ENCODE measurements at regions not wholly inside any gene's neighbourhood (a gene's known extent, or its start where the extent isn't known, plus 50 kb on each side); places are given as distances from the start of the nearest gene placed in this dataset.
"Not testable (repeated sequence)": the region's sequence is repeated elsewhere in the genome, so short reads cannot be mapped to it uniquely, and the experiment has no call there.

DNA sequence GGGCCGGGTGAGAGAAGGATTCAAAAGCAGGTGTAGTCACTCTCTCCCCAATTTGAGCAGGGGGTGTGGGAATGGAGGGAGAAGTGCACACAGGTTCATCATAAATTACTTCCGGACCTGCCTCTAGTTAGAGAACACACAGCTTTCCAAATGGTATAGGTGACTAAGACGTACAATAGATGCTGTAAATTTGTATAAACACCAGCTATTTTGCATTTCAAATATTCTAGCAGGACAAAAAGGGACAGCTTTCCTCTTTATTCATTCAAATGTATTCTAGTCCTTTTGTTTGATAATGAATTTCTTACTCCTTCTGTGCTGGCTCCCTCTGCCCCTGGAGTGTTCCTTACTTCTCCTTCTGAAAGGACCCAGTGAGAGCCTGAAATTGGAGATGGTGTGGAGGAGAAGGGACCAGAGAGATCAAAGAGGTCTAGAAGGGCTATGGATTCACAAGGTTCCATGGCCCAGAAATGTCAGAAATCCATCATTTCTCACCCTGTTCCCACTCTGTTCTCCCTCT is 53.2 kb upstream of the SH3BP4 start:
- intact Hi-C loops (cut with DNase I; ENCODE audit: low total_unique reads) = no loop called here

GRCh38 chr2:234888442-234888841 is 63.4 kb upstream of the SH3BP4 start:
- H3K4me3 ChIP-seq; H3K36me3 ChIP-seq (ENCODE audit: low read depth, missing control alignments); H3K9me3 ChIP-seq; H3K4me1 ChIP-seq; H3K27ac ChIP-seq; intact Hi-C loops (cut with DNase I; ENCODE audit: low total_unique reads); H3K27me3 ChIP-seq; DNase-seq: not testable (repeated sequence)
- WGBS, 2 donors = 78 to 83% methylated on average over 30 to 31 of the region's 34 CpGs

More for the DNA sequence above, 53.2 kb upstream of the SH3BP4 start:
- TF ChIP-seq POLR2A (IDR thresholded peaks at IDR 0.05) = no peak
- TF ChIP-seq, protein P1, sequence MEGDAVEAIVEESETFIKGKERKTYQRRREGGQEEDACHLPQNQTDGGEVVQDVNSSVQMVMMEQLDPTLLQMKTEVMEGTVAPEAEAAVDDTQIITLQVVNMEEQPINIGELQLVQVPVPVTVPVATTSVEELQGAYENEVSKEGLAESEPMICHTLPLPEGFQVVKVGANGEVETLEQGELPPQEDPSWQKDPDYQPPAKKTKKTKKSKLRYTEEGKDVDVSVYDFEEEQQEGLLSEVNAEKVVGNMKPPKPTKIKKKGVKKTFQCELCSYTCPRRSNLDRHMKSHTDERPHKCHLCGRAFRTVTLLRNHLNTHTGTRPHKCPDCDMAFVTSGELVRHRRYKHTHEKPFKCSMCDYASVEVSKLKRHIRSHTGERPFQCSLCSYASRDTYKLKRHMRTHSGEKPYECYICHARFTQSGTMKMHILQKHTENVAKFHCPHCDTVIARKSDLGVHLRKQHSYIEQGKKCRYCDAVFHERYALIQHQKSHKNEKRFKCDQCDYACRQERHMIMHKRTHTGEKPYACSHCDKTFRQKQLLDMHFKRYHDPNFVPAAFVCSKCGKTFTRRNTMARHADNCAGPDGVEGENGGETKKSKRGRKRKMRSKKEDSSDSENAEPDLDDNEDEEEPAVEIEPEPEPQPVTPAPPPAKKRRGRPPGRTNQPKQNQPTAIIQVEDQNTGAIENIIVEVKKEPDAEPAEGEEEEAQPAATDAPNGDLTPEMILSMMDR (IDR thresholded peaks at IDR 0.05) = no peak
- Histone ChIP-seq H3K36me3 (ENCODE audit: low read depth, missing control alignments) (no peaks in the 10 kb centered on the region), H3K4me3 (no peak overlapping the region), H3K9me3 (no peaks in the 10 kb centered on the region), H3K27ac (no peak overlapping the region), H3K4me1 (no peaks in the 10 kb centered on the region), H3K27me3 (no peaks in the 10 kb centered on the region)
- 94 to 98% methylated on average over 3 of the region's 3 CpGs for WGBS, 2 donors
- DNase-seq = no peak

DNA sequence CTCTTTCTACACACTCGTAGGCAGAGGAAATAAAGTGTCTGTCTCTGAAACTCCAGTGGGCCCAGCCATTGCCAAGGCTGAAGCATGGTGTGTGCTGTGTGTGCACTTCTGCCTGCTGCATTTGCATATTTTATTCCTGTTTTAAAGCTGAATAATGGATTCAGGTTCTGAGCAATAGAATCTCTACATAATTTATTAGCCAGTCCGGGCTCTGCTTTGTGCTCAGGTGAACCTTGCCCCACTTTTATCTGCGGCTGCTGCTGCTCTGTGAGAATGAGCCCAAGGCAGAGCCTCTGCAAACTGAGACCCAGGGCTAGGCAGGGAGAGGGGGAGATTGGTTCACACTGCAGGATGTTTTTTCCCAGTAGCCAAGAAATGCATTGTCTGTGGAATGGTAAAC is 64.6 kb upstream of the SH3BP4 start:
- WGBS, 2 donors = 80 to 88% methylated on average over 3 of the region's 3 CpGs
- H3K27ac ChIP-seq = no peak overlapping the region
- no peaks in the 10 kb centered on the region for H3K9me3 ChIP-seq
- TF ChIP-seq POLR2A (IDR thresholded peaks at IDR 0.05) = no peak
- TF ChIP-seq, protein P1 (IDR thresholded peaks at IDR 0.05) = no peak
- H3K4me1 ChIP-seq = no peaks in the 10 kb centered on the region
- no peak for DNase-seq
- no peak overlapping the region for H3K4me3 ChIP-seq
- no peaks in the 10 kb centered on the region for H3K36me3 ChIP-seq (ENCODE audit: low read depth, missing control alignments)
- intact Hi-C loops (cut with DNase I; ENCODE audit: low total_unique reads) = no loop called here
- H3K27me3 ChIP-seq = no peaks in the 10 kb centered on the region

DNA sequence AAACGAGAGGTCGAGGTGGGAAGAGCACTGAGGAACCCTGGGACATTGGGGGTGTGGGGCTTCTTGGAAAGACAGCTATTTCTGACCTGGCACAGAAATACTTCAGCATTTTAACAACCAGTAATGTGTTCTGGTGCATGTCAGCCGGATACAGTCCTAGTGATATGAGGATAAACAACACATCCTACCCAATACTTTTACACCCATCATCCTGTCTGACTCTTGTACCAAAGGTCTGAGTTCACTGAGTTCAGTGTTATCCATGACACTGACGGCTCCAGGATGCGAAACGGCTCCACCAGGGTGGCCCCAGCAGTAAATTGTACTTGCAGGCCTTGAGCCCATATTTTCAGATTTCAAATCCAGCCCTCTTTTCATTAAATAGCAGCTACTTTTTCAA is 65.9 kb upstream of the SH3BP4 start:
- Histone ChIP-seq H3K4me3 (no peak overlapping the region), H3K27ac (no peak overlapping the region), H3K36me3 (ENCODE audit: low read depth, missing control alignments) (no peaks in the 10 kb centered on the region), H3K9me3 (no peaks in the 10 kb centered on the region), H3K27me3 (no peaks in the 10 kb centered on the region), H3K4me1 (peaks cover 7% of the 10 kb centered on the region)
- DNase-seq = no peak
- 72 to 80% methylated on average over 6 of the region's 6 CpGs for WGBS, 2 donors
- TF ChIP-seq POLR2A (IDR thresholded peaks at IDR 0.05) = no peak
- TF ChIP-seq, protein P1 (IDR thresholded peaks at IDR 0.05) = no peak
- intact Hi-C loops (cut with DNase I; ENCODE audit: low total_unique reads) = no loop called here

GRCh38 chr2:234885118-234885517 is 66.7 kb upstream of the SH3BP4 start:
- 72 to 79% methylated on average over 7 of the region's 7 CpGs for WGBS, 2 donors
- Histone ChIP-seq H3K27me3 (no peaks in the 10 kb centered on the region), H3K4me1 (peaks cover 13% of the 10 kb centered on the region), H3K27ac (no peak overlapping the region), H3K36me3 (ENCODE audit: low read depth, missing control alignments) (no peaks in the 10 kb centered on the region), H3K4me3 (no peak overlapping the region), H3K9me3 (no peaks in the 10 kb centered on the region)
- intact Hi-C loops (cut with DNase I; ENCODE audit: low total_unique reads) = no loop called here
- no peak for DNase-seq
- TF ChIP-seq, protein P1 (IDR thresholded peaks at IDR 0.05) = no peak
- TF ChIP-seq POLR2A (IDR thresholded peaks at IDR 0.05) = no peak
